HCT116 (cell line): ENCODE measurements at regions not wholly inside any gene's neighbourhood (a gene's known extent, or its start where the extent isn't known, plus 50 kb on each side); places are given as distances from the start of the nearest gene placed in this dataset.

ENCODE experiments used
- ATAC-seq: fragments of 200-7000 bp; cut with Tn5 transposase; 2 replicates; pipeline ENCODE4 v1.9.1; 2020; ENCODE audit warnings: mild to moderate bottlenecking, moderate library complexity
- BruUV-seq: library from RNA; stranded (reverse); fragments of 400-500 nt; replicated peaks from 2 replicates; lab custom pipeline; 2021; lab: Mats Ljungman, UMichigan
- CTCF ChIA-PET: fragments of 300-600 bp; sonication (Branson Sonifier 250); formaldehyde crosslinking; loops from one replicate; lab custom pipeline; 2021; ENCODE audit warnings: antibody characterized with exemption; lab: Charles Lee
- POLR2A ChIA-PET: fragments of 300-600, 350-600 bp; sonication (Branson Sonifier 250); formaldehyde crosslinking; loops from one replicate; lab custom pipeline; 2021; ENCODE audit warnings: antibody characterized with exemption; lab: Charles Lee
- RAD21 ChIA-PET, 2 experiments: fragments of 300-600 bp; sonication (Branson Sonifier 250); formaldehyde crosslinking; loops; one replicate each; lab custom pipeline; 2023; ENCODE audit warnings: low total read pairs in 2 of 2; ENCODE audit not compliant: uncharacterized antibody in 2 of 2, unreplicated experiment in 2 of 2, low non-redundant PET in 1 of 2; lab: Charles Lee
- DNase-seq: peaks from one replicate; pipeline ENCODE4 v3.0.0-alpha.2; 2010; ENCODE audit warnings: low read depth, low spot score
- H2AFZ ChIP-seq: fragments of 200-600 bp; shearing (Covaris generic), sonication (generic); 2 replicates; pipeline ENCODE4 v1.6.1; 2017; ENCODE audit warnings: low read depth, mixed run types, mixed read lengths, antibody characterized with exemption, low read length; ENCODE audit not compliant: poor library complexity, severe bottlenecking
- H3K27ac ChIP-seq: 2 replicates; pipeline ENCODE4 v1.5.1; 2012; ENCODE audit warnings: low read depth, low read length
- H3K27me3 ChIP-seq: fragments of 200-600 bp; sonication (generic); 2 replicates; pipeline ENCODE4 v1.6.1; 2016; ENCODE audit warnings: mixed run types, low read length, mixed read lengths; ENCODE audit not compliant: insufficient read depth
- H3K36me3 ChIP-seq, 2 experiments: fragments of 200-500 bp in 1 of 2; fragments of 200-600 bp in 1 of 2; sonication (Bioruptor generic) in 1 of 2; sonication (generic) in 1 of 2; 2 replicates each; pipeline versions ENCODE4 v1.5.1 to v1.6.1; 2014 to 2016; ENCODE audit warnings: low read length in 2 of 2, inconsistent platforms in 1 of 2, mixed read lengths in 1 of 2, mixed run types in 1 of 2; ENCODE audit not compliant: insufficient read depth in 2 of 2, control insufficient read depth in 1 of 2
- H3K4me1 ChIP-seq, 2 experiments: fragments of 200-600 bp in 1 of 2; sonication (generic) in 1 of 2; 2 replicates each; pipeline versions ENCODE4 v1.5.1 to v1.6.1; 2012 to 2017; ENCODE audit warnings: low read length in 2 of 2, inconsistent platforms in 1 of 2, mild to moderate bottlenecking in 1 of 2, mixed read lengths in 1 of 2, mixed run types in 1 of 2, moderate library complexity in 1 of 2; ENCODE audit not compliant: insufficient read depth in 2 of 2, control insufficient read depth in 1 of 2
- H3K4me2 ChIP-seq: fragments of 200-600 bp; sonication (generic); 2 replicates; pipeline ENCODE4 v1.6.1; 2017; ENCODE audit warnings: mixed run types, low read length, mixed read lengths
- H3K4me3 ChIP-seq, 2 experiments: fragments of 200-600 bp in 1 of 2; sonication (generic) in 1 of 2; replicated peaks in 1 of 2; 2 replicates each; pipeline ENCODE4 v1.5.1; 2011 to 2016; ENCODE audit warnings: low read length in 2 of 2, control low read depth in 1 of 2, low read depth in 1 of 2, mild to moderate bottlenecking in 1 of 2, mixed read lengths in 1 of 2, mixed run types in 1 of 2
- H3K79me2 ChIP-seq: fragments of 200-600 bp; sonication (generic); 2 replicates; pipeline ENCODE4 v1.6.1; 2017; ENCODE audit warnings: mild to moderate bottlenecking, mixed run types, low read length, moderate library complexity, mixed read lengths; ENCODE audit not compliant: insufficient read depth
- H3K9ac ChIP-seq: fragments of 200-600 bp; sonication (generic); 2 replicates; pipeline ENCODE4 v1.6.1; 2016; ENCODE audit warnings: low read length, mixed read lengths
- H3K9me2 ChIP-seq: fragments of 200-600 bp; sonication (generic), shearing (Covaris generic); 2 replicates; pipeline ENCODE4 v1.6.1; 2017; ENCODE audit warnings: mixed run types, mild to moderate bottlenecking, moderate library complexity; ENCODE audit not compliant: insufficient read depth
- H3K9me3 ChIP-seq, 2 experiments: fragments of 200-500 bp in 1 of 2; fragments of 200-600 bp in 1 of 2; sonication (Bioruptor generic) in 1 of 2; sonication (generic) in 1 of 2; 2 replicates each; pipeline ENCODE4 v1.6.1; 2014 to 2017; ENCODE audit warnings: low read length in 2 of 2, mixed read lengths in 2 of 2, inconsistent platforms in 1 of 2, low read depth in 1 of 2, mild to moderate bottlenecking in 1 of 2, mixed run types in 1 of 2, moderate library complexity in 1 of 2; ENCODE audit not compliant: control insufficient read depth in 1 of 2, insufficient read depth in 1 of 2
- H4K20me1 ChIP-seq: fragments of 200-600 bp; sonication (generic), shearing (Covaris generic); 2 replicates; pipeline ENCODE4 v1.6.1; 2017; ENCODE audit warnings: mixed run types, mild to moderate bottlenecking, moderate library complexity; ENCODE audit not compliant: insufficient read depth
- CEBPB ChIP-seq: IDR thresholded peaks from 2 replicates; pipeline ENCODE4 v1.6.1; 2012; ENCODE audit warnings: low read depth
- EGR1 ChIP-seq: IDR thresholded peaks from 2 replicates; pipeline ENCODE4 v1.6.1; 2012; ENCODE audit warnings: low read depth
- EZH2 ChIP-seq: fragments of 200-600 bp; sonication (generic); IDR thresholded peaks from 2 replicates; pipeline ENCODE4 v1.6.1; 2017; ENCODE audit warnings: antibody characterized with exemption, mixed run types
- FOSL1 ChIP-seq: IDR thresholded peaks from 2 replicates; pipeline ENCODE4 v1.6.1; 2012; ENCODE audit warnings: low read depth
- JUND ChIP-seq: IDR thresholded peaks from 2 replicates; pipeline ENCODE4 v1.6.1; 2012
- POLR2A ChIP-seq: IDR thresholded peaks from 2 replicates; pipeline ENCODE4 v1.7.0; 2011; ENCODE audit warnings: borderline replicate concordance; ENCODE audit not compliant: insufficient read depth, insufficient read length; ENCODE audit errors: extremely low read depth
- POLR2AphosphoS5 ChIP-seq: IDR thresholded peaks from 2 replicates; pipeline ENCODE4 v1.6.1; 2011; ENCODE audit warnings: mild to moderate bottlenecking, low read depth, low read length, moderate library complexity
- TCF7L2 ChIP-seq: IDR thresholded peaks from 2 replicates; pipeline ENCODE4 v1.7.0; 2011; ENCODE audit warnings: borderline replicate concordance, inconsistent platforms; ENCODE audit not compliant: insufficient read depth, insufficient read length; ENCODE audit errors: extremely low read depth
- intact Hi-C: fragments of 100-400 bp; cut with micrococcal nuclease; formaldehyde crosslinking; loops from 2 replicates; pipeline ENCODE4 v1.10.0; 2022
- TF ChIP-seq, protein P1 (sequence below): IDR thresholded peaks from 2 replicates; pipeline ENCODE4 v1.6.1; 2011; ENCODE audit warnings: mild to moderate bottlenecking, low read length, moderate library complexity; ENCODE audit not compliant: insufficient replicate concordance; ENCODE audit errors: extremely low read depth
- TF ChIP-seq, protein P2 (sequence below), 3 experiments: fragments of 200-600 bp in 1 of 3; sonication (generic) in 1 of 3; IDR thresholded peaks in 2 of 3; conservative IDR thresholded peaks in 1 of 3; 2 replicates each; pipeline ENCODE4 v1.5.1; 2012 to 2017; ENCODE audit warnings: low read depth in 2 of 3, low read length in 2 of 3, antibody characterized with exemption in 1 of 3, borderline replicate concordance in 1 of 3, control low read depth in 1 of 3, mild to moderate bottlenecking in 1 of 3, mixed read lengths in 1 of 3, mixed run types in 1 of 3, moderate library complexity in 1 of 3; ENCODE audit not compliant: insufficient read depth in 1 of 3
- TF ChIP-seq, protein P3 (sequence below): IDR thresholded peaks from 2 replicates; pipeline ENCODE4 v1.6.1; 2012

DNA sequence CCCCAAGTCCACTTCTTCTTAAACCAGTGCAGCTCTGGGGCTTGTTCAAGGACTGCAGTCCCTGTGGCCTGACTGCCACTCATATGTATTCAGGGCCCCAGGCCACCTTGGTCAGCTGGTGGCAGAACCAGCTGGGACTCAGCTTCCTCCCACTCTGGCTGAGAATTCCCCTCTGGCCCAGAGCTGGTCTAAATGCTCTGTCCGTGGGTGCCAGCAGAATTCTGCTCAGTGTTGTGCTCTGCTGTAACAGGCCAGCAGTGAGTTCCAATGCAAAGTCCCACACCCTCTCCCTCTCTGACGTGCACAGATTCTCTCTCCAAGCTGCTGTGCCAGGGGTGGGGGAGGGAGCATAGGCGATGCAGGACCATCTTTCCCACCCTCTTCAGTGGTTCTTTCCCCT, 210.4 kb upstream of the RGS6 start:
- Histone ChIP-seq H3K36me3 (no peaks in the 10 kb centered on the region), H3K9me2 (no peaks in the 10 kb centered on the region), H3K4me3 (no peak overlapping the region), H3K4me1 (no peaks in the 10 kb centered on the region), H3K79me2 (no peaks in the 10 kb centered on the region), H3K27me3 (no peaks in the 10 kb centered on the region), H3K9ac (no peak overlapping the region), H2AFZ (no peak overlapping the region), H4K20me1 (no peaks in the 10 kb centered on the region), H3K4me2 (no peak overlapping the region), H3K27ac (no peak overlapping the region), H3K9me3 (no peaks in the 10 kb centered on the region)
- CTCF ChIA-PET: interaction anchor here (1.5 to 2.4 kb wide), 2 partner anchors 10 to 31 kb away, joined by 7 to 9 read pairs; no protein-coding TSS in a partner anchor
- no peak for ATAC-seq
- RAD21 ChIA-PET: no interaction called here
- no peak for DNase-seq
- no TSS peak for BruUV-seq
- POLR2A ChIA-PET: no interaction called here
- intact Hi-C loops: loop anchor here (1.0 to 5.0 kb wide), 5 partner anchors 32 to 699 kb away; no protein-coding TSS in a partner anchor
- TF ChIP-seq FOSL1 (no peak), EGR1 (no peak), POLR2A (no peak), TCF7L2 (no peak), JUND (no peak), EZH2 (no peak), CEBPB (no peak)
- TF ChIP-seq, protein P1, sequence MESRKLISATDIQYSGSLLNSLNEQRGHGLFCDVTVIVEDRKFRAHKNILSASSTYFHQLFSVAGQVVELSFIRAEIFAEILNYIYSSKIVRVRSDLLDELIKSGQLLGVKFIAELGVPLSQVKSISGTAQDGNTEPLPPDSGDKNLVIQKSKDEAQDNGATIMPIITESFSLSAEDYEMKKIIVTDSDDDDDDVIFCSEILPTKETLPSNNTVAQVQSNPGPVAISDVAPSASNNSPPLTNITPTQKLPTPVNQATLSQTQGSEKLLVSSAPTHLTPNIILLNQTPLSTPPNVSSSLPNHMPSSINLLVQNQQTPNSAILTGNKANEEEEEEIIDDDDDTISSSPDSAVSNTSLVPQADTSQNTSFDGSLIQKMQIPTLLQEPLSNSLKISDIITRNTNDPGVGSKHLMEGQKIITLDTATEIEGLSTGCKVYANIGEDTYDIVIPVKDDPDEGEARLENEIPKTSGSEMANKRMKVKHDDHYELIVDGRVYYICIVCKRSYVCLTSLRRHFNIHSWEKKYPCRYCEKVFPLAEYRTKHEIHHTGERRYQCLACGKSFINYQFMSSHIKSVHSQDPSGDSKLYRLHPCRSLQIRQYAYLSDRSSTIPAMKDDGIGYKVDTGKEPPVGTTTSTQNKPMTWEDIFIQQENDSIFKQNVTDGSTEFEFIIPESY: no peak

DNA sequence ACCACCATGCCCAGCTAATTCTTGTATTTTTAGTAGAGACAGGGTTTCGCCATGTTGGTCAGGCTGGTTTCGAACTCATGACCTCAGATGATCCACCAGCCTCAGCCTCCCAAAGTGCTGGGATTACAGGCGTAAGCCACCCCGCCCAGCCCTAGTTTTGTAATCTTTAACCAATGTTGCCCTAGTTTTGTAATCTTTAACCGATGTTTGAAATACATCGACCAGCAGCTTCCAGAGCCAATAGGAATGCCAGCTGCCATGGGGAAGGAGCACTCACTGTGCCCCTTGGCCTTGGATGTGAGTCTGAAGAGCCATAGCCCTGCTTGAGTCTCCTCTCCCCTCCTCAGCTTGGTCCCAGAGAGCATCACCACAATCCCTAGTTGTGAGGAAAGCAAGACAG, 209.3 kb upstream of the RGS6 start:
- H3K4me3 ChIP-seq: no peak overlapping the region
- no peak overlapping the region for H3K4me2 ChIP-seq
- H3K9me2 ChIP-seq: no peaks in the 10 kb centered on the region
- ATAC-seq: no peak
- TF ChIP-seq POLR2AphosphoS5 (no peak), FOSL1 (no peak), EZH2 (no peak), EGR1 (no peak), TCF7L2 (no peak)
- TF ChIP-seq, protein P2, sequence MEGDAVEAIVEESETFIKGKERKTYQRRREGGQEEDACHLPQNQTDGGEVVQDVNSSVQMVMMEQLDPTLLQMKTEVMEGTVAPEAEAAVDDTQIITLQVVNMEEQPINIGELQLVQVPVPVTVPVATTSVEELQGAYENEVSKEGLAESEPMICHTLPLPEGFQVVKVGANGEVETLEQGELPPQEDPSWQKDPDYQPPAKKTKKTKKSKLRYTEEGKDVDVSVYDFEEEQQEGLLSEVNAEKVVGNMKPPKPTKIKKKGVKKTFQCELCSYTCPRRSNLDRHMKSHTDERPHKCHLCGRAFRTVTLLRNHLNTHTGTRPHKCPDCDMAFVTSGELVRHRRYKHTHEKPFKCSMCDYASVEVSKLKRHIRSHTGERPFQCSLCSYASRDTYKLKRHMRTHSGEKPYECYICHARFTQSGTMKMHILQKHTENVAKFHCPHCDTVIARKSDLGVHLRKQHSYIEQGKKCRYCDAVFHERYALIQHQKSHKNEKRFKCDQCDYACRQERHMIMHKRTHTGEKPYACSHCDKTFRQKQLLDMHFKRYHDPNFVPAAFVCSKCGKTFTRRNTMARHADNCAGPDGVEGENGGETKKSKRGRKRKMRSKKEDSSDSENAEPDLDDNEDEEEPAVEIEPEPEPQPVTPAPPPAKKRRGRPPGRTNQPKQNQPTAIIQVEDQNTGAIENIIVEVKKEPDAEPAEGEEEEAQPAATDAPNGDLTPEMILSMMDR (IDR thresholded peaks at IDR 0.05 in 2 of 3, conservative IDR thresholded peaks at IDR 0.05 in 1 of 3; ENCODE audit: borderline replicate concordance in 1 of 3, insufficient read depth in 1 of 3, low read depth in 2 of 3, low read length in 2 of 3): no peak
- TF ChIP-seq, protein P1: no peak
- TF ChIP-seq, protein P3, sequence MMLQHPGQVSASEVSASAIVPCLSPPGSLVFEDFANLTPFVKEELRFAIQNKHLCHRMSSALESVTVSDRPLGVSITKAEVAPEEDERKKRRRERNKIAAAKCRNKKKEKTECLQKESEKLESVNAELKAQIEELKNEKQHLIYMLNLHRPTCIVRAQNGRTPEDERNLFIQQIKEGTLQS: no peak
- POLR2A ChIA-PET: no interaction called here
- H3K79me2 ChIP-seq: no peaks in the 10 kb centered on the region
- H3K27ac ChIP-seq: no peak overlapping the region
- no peaks in the 10 kb centered on the region for H3K4me1 ChIP-seq
- DNase-seq: no peak
- BruUV-seq: no TSS peak
- no peaks in the 10 kb centered on the region for H3K36me3 ChIP-seq
- intact Hi-C loops: loop anchor here (5.0 kb wide), 1 partner anchor 299 kb away; no protein-coding TSS in a partner anchor
- CTCF ChIA-PET: no interaction called here
- no peaks in the 10 kb centered on the region for H4K20me1 ChIP-seq
- H3K27me3 ChIP-seq: no peaks in the 10 kb centered on the region
- no peaks in the 10 kb centered on the region for H3K9me3 ChIP-seq
- H2AFZ ChIP-seq: no peak overlapping the region
- no peak overlapping the region for H3K9ac ChIP-seq
- RAD21 ChIA-PET: no interaction called here
